ENCODE measurements at regions not wholly inside any gene's neighbourhood (a gene's known extent, or its start where the extent isn't known, plus 50 kb on each side); places are given as distances from the start of the nearest gene placed in this dataset.

GRCh38 chr2:145960479-145961163 lies 1440.7 kb upstream of the ZEB2 start:
- Histone ChIP-seq H3K4me3 (ENCODE audit: control extremely low read depth in 1 of 5, extremely low read depth in 1 of 5, insufficient read depth in 1 of 5, low read depth in 2 of 5, low read length in 4 of 5) (no peak overlapping the region), H2AFZ (ENCODE audit: insufficient read depth, low read depth, low read length, poor library complexity, severe bottlenecking) (no peak overlapping the region), H3K27me3 (replicated peaks in 1 of 4; ENCODE audit: control extremely low read depth in 1 of 4, control insufficient read depth in 3 of 4, insufficient read depth in 4 of 4, low read length in 3 of 4) (no peaks in the 10 kb centered on the region), H3K79me2 (ENCODE audit: control insufficient read depth, insufficient read depth, low read length) (no peaks in the 10 kb centered on the region), H3K36me3 (replicated peaks in 1 of 2; ENCODE audit: control extremely low read depth in 1 of 2, control insufficient read depth in 1 of 2, extremely low read depth in 1 of 2, insufficient read depth in 2 of 2, low read length in 1 of 2) (no peaks in the 10 kb centered on the region), H3K4me1 (ENCODE audit: control insufficient read depth in 2 of 2, insufficient read depth in 2 of 2, low read length in 2 of 2) (no peaks in the 10 kb centered on the region), H3K4me2 (replicated peaks; ENCODE audit: low read depth, low read length, poor library complexity, severe bottlenecking) (no peak overlapping the region), H3K9me3 (ENCODE audit: control extremely low read depth in 1 of 3, control insufficient read depth in 2 of 3, insufficient read depth in 1 of 3, low read length in 2 of 3) (peaks cover 0 to 17% (median 5%) of the 10 kb centered on the region in 3 donors), H3K27ac (ENCODE audit: low read length in 2 of 2) (no peak overlapping the region), H4K20me1 (ENCODE audit: control insufficient read depth, insufficient read depth, low read length, poor library complexity, severe bottlenecking) (no peaks in the 10 kb centered on the region), H3K9ac (ENCODE audit: low read length) (no peak overlapping the region)
- Mint-ChIP-seq H3K4me1 (no peaks in the 10 kb centered on the region), H3K27ac (no peak overlapping the region), H3K9me3 (ENCODE audit: insufficient read depth) (peaks cover 10% of the 10 kb centered on the region), H3K27me3 (peaks cover 3% of the 10 kb centered on the region), H3K4me3 (no peak overlapping the region)
- POLR2A ChIA-PET = no interaction called here
- no peak for ATAC-seq (ENCODE audit: low read depth)
- WGBS (ENCODE audit: insufficient coverage) = 96% methylated on average over 21 of the region's 23 CpGs
- no peak for TF ChIP-seq EZH2 (IDR thresholded peaks at IDR 0.05; ENCODE audit: borderline replicate concordance, insufficient read depth, low read depth, low read length, poor library complexity, severe bottlenecking)
- TF ChIP-seq CTCF (IDR thresholded peaks at IDR 0.05) = no peak
- DNase-seq = no peak
- intact Hi-C loops (cut with micrococcal nuclease) = no loop called here
- CTCF ChIA-PET = no interaction called here

- H3K27me3 Mint-ChIP-seq = peaks cover 3% of the 10 kb centered on the region
- ChIA-PET POLR2A (no interaction called here), CTCF (no interaction called here)
- Histone ChIP-seq H3K27ac (ENCODE audit: low read length in 2 of 2) (no peak overlapping the region), H4K20me1 (ENCODE audit: control insufficient read depth, insufficient read depth, low read length, poor library complexity, severe bottlenecking) (no peaks in the 10 kb centered on the region), H3K4me2 (replicated peaks; ENCODE audit: low read depth, low read length, poor library complexity, severe bottlenecking) (no peak overlapping the region), H3K4me3 (ENCODE audit: control extremely low read depth in 1 of 5, extremely low read depth in 1 of 5, insufficient read depth in 1 of 5, low read depth in 2 of 5, low read length in 4 of 5) (no peak overlapping the region), H3K4me1 (ENCODE audit: control insufficient read depth in 2 of 2, insufficient read depth in 2 of 2, low read length in 2 of 2) (no peaks in the 10 kb centered on the region), H3K9ac (ENCODE audit: low read length) (no peak overlapping the region), H3K79me2 (ENCODE audit: control insufficient read depth, insufficient read depth, low read length) (no peaks in the 10 kb centered on the region), H2AFZ (ENCODE audit: insufficient read depth, low read depth, low read length, poor library complexity, severe bottlenecking) (no peak overlapping the region), H3K36me3 (replicated peaks in 1 of 2; ENCODE audit: control extremely low read depth in 1 of 2, control insufficient read depth in 1 of 2, extremely low read depth in 1 of 2, insufficient read depth in 2 of 2, low read length in 1 of 2) (no peaks in the 10 kb centered on the region), H3K9me3 (ENCODE audit: control extremely low read depth in 1 of 3, control insufficient read depth in 2 of 3, insufficient read depth in 1 of 3, low read length in 2 of 3) (peaks cover under 1 to 17% (median 6%) of the 10 kb centered on the region in 3 donors), H3K27me3 (replicated peaks in 1 of 4; ENCODE audit: control extremely low read depth in 1 of 4, control insufficient read depth in 3 of 4, insufficient read depth in 4 of 4, low read length in 3 of 4) (no peaks in the 10 kb centered on the region)
- H3K4me1 Mint-ChIP-seq = no peaks in the 10 kb centered on the region
- DNase-seq (no peak), ATAC-seq (ENCODE audit: low read depth) (no peak)
- intact Hi-C loops (cut with micrococcal nuclease) = no loop called here
- TF ChIP-seq CTCF (IDR thresholded peaks at IDR 0.05) (no peak), EZH2 (IDR thresholded peaks at IDR 0.05; ENCODE audit: borderline replicate concordance, insufficient read depth, low read depth, low read length, poor library complexity, severe bottlenecking) (no peak)
- no peak overlapping the region for H3K27ac Mint-ChIP-seq
- 93% methylated on average over 3 of the region's 4 CpGs for WGBS (ENCODE audit: insufficient coverage)
- no peak overlapping the region for H3K4me3 Mint-ChIP-seq
- H3K9me3 Mint-ChIP-seq (ENCODE audit: insufficient read depth) = peaks cover 20% of the 10 kb centered on the region
Observed at GRCh38 chr2:145958611-145959010, 1438.7 kb upstream of the ZEB2 start.
